ENCODE measurements at regions not wholly inside any gene's neighbourhood (a gene's known extent, or its start where the extent isn't known, plus 50 kb on each side); places are given as distances from the start of the nearest gene placed in this dataset.

DNA sequence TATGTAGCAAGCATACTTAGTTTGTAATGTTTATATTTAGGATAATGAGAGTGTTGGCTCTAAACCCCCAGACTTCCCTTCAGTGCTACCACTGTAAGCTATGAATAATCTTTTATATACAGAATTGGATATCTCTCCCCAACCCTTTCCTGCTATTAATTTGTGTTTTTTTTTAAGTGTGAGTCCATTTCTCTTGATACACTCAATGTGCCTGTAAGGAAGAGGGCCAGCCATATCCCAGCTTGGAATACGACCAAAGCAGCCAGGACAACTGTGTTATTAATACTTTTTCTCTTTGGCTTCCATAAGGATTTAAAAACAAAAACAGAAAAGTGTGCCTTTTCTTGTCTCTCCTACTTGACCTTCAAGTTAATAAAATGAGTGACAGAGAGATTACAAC lies 116.7 kb downstream of the SNAPC1 start:
- TF ChIP-seq POLR2AphosphoS5 (IDR thresholded peaks at IDR 0.05; ENCODE audit: control insufficient read depth, insufficient read depth, low read depth, low read length), result no peak
- TF ChIP-seq ZNF551 (CRISPR knock-in tag; IDR thresholded peaks at IDR 0.05), result no peak
- TF ChIP-seq, protein P1, sequence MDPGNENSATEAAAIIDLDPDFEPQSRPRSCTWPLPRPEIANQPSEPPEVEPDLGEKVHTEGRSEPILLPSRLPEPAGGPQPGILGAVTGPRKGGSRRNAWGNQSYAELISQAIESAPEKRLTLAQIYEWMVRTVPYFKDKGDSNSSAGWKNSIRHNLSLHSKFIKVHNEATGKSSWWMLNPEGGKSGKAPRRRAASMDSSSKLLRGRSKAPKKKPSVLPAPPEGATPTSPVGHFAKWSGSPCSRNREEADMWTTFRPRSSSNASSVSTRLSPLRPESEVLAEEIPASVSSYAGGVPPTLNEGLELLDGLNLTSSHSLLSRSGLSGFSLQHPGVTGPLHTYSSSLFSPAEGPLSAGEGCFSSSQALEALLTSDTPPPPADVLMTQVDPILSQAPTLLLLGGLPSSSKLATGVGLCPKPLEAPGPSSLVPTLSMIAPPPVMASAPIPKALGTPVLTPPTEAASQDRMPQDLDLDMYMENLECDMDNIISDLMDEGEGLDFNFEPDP (CRISPR knock-in tag; IDR thresholded peaks at IDR 0.05), result no peak
